WTC11 (cell line): ENCODE measurements at regions not wholly inside any gene's neighbourhood (a gene's known extent, or its start where the extent isn't known, plus 50 kb on each side); places are given as distances from the start of the nearest gene placed in this dataset.

Experiments
- ATAC-seq: fragments of 200-7000 bp; cut with Tn5 transposase; 2 replicates; pipeline ENCODE4 v1.10.0; 2021; ENCODE audit warnings: mild to moderate bottlenecking, moderate library complexity
- CTCF ChIA-PET: fragments of 300-600 bp; sonication (Branson Sonifier 250); formaldehyde crosslinking; loops from one replicate; lab custom pipeline; 2021; ENCODE audit warnings: antibody characterized with exemption; lab: Charles Lee
- POLR2A ChIA-PET: fragments of 350-600 bp; sonication (Branson Sonifier 250); formaldehyde crosslinking; loops from one replicate; lab custom pipeline; 2021; ENCODE audit warnings: antibody characterized with exemption; lab: Charles Lee
- DNase-seq: peaks from one replicate; pipeline ENCODE4 v3.0.0; 2021; ENCODE audit warnings: low spot score
- H3K27ac Mint-ChIP-seq: 2 replicates; pipeline ENCODE4 v1.8.0; 2021; ENCODE audit warnings: mixed read lengths
- H3K27me3 Mint-ChIP-seq: 2 replicates; pipeline ENCODE4 v1.8.0; 2021; ENCODE audit warnings: low read depth, mild to moderate bottlenecking, moderate library complexity, mixed read lengths
- H3K36me3 Mint-ChIP-seq: 2 replicates; pipeline ENCODE4 v1.8.0; 2021; ENCODE audit warnings: mixed read lengths
- H3K4me1 Mint-ChIP-seq: 2 replicates; pipeline ENCODE4 v1.8.0; 2022; ENCODE audit warnings: mixed read lengths
- H3K4me3 Mint-ChIP-seq: 2 replicates; pipeline ENCODE4 v1.8.0; 2021; ENCODE audit warnings: mild to moderate bottlenecking, moderate library complexity, mixed read lengths
- H3K9me3 Mint-ChIP-seq: 2 replicates; pipeline ENCODE4 v1.8.0; 2021; ENCODE audit warnings: mixed read lengths
- CREM ChIP-seq: sonication (generic); formaldehyde crosslinking; IDR thresholded peaks from 2 replicates; pipeline ENCODE4 v1.8.1; 2022; ENCODE audit warnings: mild to moderate bottlenecking, missing genetic modification reagents, moderate library complexity
- E2F1 ChIP-seq: sonication (generic); formaldehyde crosslinking; IDR thresholded peaks from 2 replicates; pipeline ENCODE4 v1.8.0; 2022; ENCODE audit warnings: mild to moderate bottlenecking, missing genetic modification reagents
- E2F5 ChIP-seq: sonication (generic); formaldehyde crosslinking; IDR thresholded peaks from 2 replicates; pipeline ENCODE4 v1.8.1; 2022; ENCODE audit warnings: mild to moderate bottlenecking, moderate library complexity, missing genetic modification reagents
- ETV6 ChIP-seq: sonication (generic); formaldehyde crosslinking; IDR thresholded peaks from 2 replicates; pipeline ENCODE4 v1.8.1; 2022; ENCODE audit warnings: mild to moderate bottlenecking, missing genetic modification reagents
- FOXK1 ChIP-seq: sonication (generic); formaldehyde crosslinking; IDR thresholded peaks from 2 replicates; pipeline ENCODE4 v1.8.0; 2022; ENCODE audit warnings: mild to moderate bottlenecking, moderate library complexity, missing genetic modification reagents
- GABPB1 ChIP-seq: sonication (generic); formaldehyde crosslinking; IDR thresholded peaks from 2 replicates; pipeline ENCODE4 v1.8.1; 2023; ENCODE audit warnings: mild to moderate bottlenecking, missing genetic modification reagents
- IRF2 ChIP-seq: sonication (generic); formaldehyde crosslinking; IDR thresholded peaks from 2 replicates; pipeline ENCODE4 v1.8.0; 2022; ENCODE audit warnings: low read depth, missing genetic modification reagents, borderline replicate concordance
- KAT7 ChIP-seq: sonication (generic); formaldehyde crosslinking; IDR thresholded peaks from 2 replicates; pipeline ENCODE4 v1.8.1; 2023; ENCODE audit warnings: missing genetic modification reagents, mild to moderate bottlenecking, borderline replicate concordance
- NFE2L1 ChIP-seq: sonication (generic); formaldehyde crosslinking; IDR thresholded peaks from 2 replicates; pipeline ENCODE4 v1.8.1; 2023; ENCODE audit warnings: missing genetic modification reagents
- NFYB ChIP-seq: sonication (generic); formaldehyde crosslinking; conservative IDR thresholded peaks from 2 replicates; pipeline ENCODE4 v1.8.0; 2022; ENCODE audit warnings: low read depth, missing genetic modification reagents
- PRDM15 ChIP-seq: sonication (generic); formaldehyde crosslinking; IDR thresholded peaks from 2 replicates; pipeline ENCODE4 v1.8.0; 2022; ENCODE audit warnings: missing genetic modification reagents
- PRRX2 ChIP-seq: fragments of 250-450 bp; sonication (Bioruptor Pico); IDR thresholded peaks from 2 replicates; pipeline ENCODE4 v1.8.0; 2021; ENCODE audit warnings: mild to moderate bottlenecking
- RELA ChIP-seq: sonication (generic); formaldehyde crosslinking; IDR thresholded peaks from 2 replicates; pipeline ENCODE4 v1.8.1; 2022; ENCODE audit warnings: missing genetic modification reagents, mild to moderate bottlenecking, borderline replicate concordance
- RORB ChIP-seq: fragments of 250-450 bp; sonication (Bioruptor Pico); IDR thresholded peaks from 2 replicates; pipeline ENCODE4 v1.9.0; 2021; ENCODE audit warnings: mild to moderate bottlenecking
- TEAD1 ChIP-seq: sonication (generic); formaldehyde crosslinking; IDR thresholded peaks from 2 replicates; pipeline ENCODE4 v1.8.0; 2022; ENCODE audit warnings: mild to moderate bottlenecking, missing genetic modification reagents
- ZNF281 ChIP-seq: sonication (generic); formaldehyde crosslinking; IDR thresholded peaks from 2 replicates; pipeline ENCODE4 v1.8.0; 2023; ENCODE audit warnings: mild to moderate bottlenecking, missing genetic modification reagents
- ZNF317 ChIP-seq: sonication (generic); formaldehyde crosslinking; IDR thresholded peaks from 2 replicates; pipeline ENCODE4 v1.8.1; 2023; ENCODE audit warnings: low read depth, mild to moderate bottlenecking, moderate library complexity, missing genetic modification reagents, borderline replicate concordance
- ZNF396 ChIP-seq: fragments of 250-450 bp; sonication (Bioruptor Pico); IDR thresholded peaks from 2 replicates; pipeline ENCODE4 v1.8.0; 2021; ENCODE audit warnings: mild to moderate bottlenecking, moderate library complexity, borderline replicate concordance
- TF ChIP-seq, protein P1 (sequence below): fragments of 250-450 bp; sonication (Bioruptor Pico); IDR thresholded peaks from 2 replicates; pipeline ENCODE4 v1.9.0; 2021; ENCODE audit warnings: mild to moderate bottlenecking, borderline replicate concordance
- TF ChIP-seq, protein P2 (sequence below): fragments of 200-600 bp; IDR thresholded peaks from 2 replicates; pipeline ENCODE4 v1.8.0; 2022; ENCODE audit warnings: antibody characterized with exemption
- TF ChIP-seq, protein P3 (sequence below): sonication (generic); formaldehyde crosslinking; IDR thresholded peaks from 2 replicates; pipeline ENCODE4 v1.8.1; 2023; ENCODE audit warnings: mild to moderate bottlenecking, missing genetic modification reagents

DNA sequence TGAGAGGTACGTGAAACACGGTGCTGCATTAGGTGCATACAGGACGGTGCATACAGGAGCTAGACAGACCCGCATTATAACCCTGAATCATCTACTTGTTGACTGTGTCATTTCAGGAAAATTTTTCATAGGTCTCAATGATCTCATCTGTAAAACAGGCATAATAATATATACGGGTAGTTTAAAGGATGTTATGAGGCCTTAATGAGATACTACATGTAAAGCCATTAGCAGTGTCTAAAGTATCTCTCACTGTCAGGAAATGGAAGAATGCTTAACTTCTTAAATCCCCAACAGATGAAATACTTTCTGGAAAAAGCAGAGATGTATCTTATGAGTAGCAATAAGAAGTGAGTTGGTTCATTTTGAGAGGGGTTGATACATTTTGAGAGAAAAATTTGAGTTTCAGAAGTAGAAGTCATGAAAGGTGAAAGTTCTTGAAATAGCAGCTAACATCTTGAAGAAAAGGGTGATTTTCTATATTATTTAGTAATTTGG is 669.6 kb downstream of the PTPRC start:
- no peak for TF ChIP-seq NFE2L1
- TF ChIP-seq KAT7 (CRISPR knock-in tag) = no peak
- TF ChIP-seq IRF2 = no peak
- no peak for TF ChIP-seq RORB
- TF ChIP-seq PRRX2 (CRISPR knock-in tag) = no peak
- TF ChIP-seq, protein P1, sequence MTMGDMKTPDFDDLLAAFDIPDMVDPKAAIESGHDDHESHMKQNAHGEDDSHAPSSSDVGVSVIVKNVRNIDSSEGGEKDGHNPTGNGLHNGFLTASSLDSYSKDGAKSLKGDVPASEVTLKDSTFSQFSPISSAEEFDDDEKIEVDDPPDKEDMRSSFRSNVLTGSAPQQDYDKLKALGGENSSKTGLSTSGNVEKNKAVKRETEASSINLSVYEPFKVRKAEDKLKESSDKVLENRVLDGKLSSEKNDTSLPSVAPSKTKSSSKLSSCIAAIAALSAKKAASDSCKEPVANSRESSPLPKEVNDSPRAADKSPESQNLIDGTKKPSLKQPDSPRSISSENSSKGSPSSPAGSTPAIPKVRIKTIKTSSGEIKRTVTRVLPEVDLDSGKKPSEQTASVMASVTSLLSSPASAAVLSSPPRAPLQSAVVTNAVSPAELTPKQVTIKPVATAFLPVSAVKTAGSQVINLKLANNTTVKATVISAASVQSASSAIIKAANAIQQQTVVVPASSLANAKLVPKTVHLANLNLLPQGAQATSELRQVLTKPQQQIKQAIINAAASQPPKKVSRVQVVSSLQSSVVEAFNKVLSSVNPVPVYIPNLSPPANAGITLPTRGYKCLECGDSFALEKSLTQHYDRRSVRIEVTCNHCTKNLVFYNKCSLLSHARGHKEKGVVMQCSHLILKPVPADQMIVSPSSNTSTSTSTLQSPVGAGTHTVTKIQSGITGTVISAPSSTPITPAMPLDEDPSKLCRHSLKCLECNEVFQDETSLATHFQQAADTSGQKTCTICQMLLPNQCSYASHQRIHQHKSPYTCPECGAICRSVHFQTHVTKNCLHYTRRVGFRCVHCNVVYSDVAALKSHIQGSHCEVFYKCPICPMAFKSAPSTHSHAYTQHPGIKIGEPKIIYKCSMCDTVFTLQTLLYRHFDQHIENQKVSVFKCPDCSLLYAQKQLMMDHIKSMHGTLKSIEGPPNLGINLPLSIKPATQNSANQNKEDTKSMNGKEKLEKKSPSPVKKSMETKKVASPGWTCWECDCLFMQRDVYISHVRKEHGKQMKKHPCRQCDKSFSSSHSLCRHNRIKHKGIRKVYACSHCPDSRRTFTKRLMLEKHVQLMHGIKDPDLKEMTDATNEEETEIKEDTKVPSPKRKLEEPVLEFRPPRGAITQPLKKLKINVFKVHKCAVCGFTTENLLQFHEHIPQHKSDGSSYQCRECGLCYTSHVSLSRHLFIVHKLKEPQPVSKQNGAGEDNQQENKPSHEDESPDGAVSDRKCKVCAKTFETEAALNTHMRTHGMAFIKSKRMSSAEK = no peak
- TF ChIP-seq RELA (CRISPR knock-in tag) = no peak
- TF ChIP-seq NFYB (CRISPR knock-in tag) = no peak
- no peak for TF ChIP-seq ETV6
- TF ChIP-seq E2F5 (CRISPR knock-in tag) = no peak
- no peak for TF ChIP-seq E2F1 (CRISPR knock-in tag)
- no peak for TF ChIP-seq ZNF317 (CRISPR knock-in tag)
- DNase-seq = no peak
- H3K36me3 Mint-ChIP-seq = no peaks in the 10 kb centered on the region
- H3K4me1 Mint-ChIP-seq = peaks cover 54% of the 10 kb centered on the region
- no peak overlapping the region for H3K27ac Mint-ChIP-seq
- H3K9me3 Mint-ChIP-seq = no peaks in the 10 kb centered on the region
- H3K4me3 Mint-ChIP-seq = no peak overlapping the region
- no peak for ATAC-seq
- POLR2A ChIA-PET = no interaction called here
- CTCF ChIA-PET = no interaction called here
- no peaks in the 10 kb centered on the region for H3K27me3 Mint-ChIP-seq

DNA sequence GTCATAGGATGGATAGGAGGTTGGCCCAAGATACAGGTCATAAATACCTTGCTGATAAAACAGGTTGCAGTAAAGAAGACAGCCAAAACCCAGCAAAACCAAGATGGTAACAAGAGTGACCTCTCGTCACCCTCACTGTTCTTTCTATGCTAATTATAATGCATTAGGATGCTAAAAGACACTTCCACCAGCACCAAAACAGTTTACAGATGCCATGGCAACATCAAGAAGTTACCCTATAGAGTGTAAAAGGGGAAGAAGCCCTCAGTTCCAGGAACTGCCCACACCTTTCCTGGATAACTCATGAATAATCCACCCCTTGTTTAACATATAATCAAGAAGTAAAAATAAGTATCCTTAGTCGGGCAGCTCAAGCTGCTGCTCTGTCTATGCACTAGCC is 671.9 kb downstream of the PTPRC start:
- Mint-ChIP-seq H3K27ac (peak overlapping the region; percentile 71; the same call in 1 of the 2 replicates), H3K9me3 (no peaks in the 10 kb centered on the region), H3K4me3 (no peak overlapping the region), H3K4me1 (peaks cover 50% of the 10 kb centered on the region), H3K27me3 (no peaks in the 10 kb centered on the region), H3K36me3 (no peaks in the 10 kb centered on the region)
- ChIA-PET POLR2A (no interaction called here), CTCF (no interaction called here)
- ATAC-seq (peak; percentile 68), DNase-seq (no peak)
- TF ChIP-seq, protein P2, sequence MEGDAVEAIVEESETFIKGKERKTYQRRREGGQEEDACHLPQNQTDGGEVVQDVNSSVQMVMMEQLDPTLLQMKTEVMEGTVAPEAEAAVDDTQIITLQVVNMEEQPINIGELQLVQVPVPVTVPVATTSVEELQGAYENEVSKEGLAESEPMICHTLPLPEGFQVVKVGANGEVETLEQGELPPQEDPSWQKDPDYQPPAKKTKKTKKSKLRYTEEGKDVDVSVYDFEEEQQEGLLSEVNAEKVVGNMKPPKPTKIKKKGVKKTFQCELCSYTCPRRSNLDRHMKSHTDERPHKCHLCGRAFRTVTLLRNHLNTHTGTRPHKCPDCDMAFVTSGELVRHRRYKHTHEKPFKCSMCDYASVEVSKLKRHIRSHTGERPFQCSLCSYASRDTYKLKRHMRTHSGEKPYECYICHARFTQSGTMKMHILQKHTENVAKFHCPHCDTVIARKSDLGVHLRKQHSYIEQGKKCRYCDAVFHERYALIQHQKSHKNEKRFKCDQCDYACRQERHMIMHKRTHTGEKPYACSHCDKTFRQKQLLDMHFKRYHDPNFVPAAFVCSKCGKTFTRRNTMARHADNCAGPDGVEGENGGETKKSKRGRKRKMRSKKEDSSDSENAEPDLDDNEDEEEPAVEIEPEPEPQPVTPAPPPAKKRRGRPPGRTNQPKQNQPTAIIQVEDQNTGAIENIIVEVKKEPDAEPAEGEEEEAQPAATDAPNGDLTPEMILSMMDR = no peak
- TF ChIP-seq GABPB1 (CRISPR knock-in tag) (no peak), FOXK1 (CRISPR knock-in tag) (no peak), RELA (CRISPR knock-in tag) (no peak), ZNF396 (CRISPR knock-in tag) (no peak), TEAD1 (no peak), PRDM15 (CRISPR knock-in tag) (no peak), CREM (no peak), ZNF281 (CRISPR knock-in tag) (no peak)
- TF ChIP-seq, protein P3, sequence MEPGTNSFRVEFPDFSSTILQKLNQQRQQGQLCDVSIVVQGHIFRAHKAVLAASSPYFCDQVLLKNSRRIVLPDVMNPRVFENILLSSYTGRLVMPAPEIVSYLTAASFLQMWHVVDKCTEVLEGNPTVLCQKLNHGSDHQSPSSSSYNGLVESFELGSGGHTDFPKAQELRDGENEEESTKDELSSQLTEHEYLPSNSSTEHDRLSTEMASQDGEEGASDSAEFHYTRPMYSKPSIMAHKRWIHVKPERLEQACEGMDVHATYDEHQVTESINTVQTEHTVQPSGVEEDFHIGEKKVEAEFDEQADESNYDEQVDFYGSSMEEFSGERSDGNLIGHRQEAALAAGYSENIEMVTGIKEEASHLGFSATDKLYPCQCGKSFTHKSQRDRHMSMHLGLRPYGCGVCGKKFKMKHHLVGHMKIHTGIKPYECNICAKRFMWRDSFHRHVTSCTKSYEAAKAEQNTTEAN (CRISPR knock-in tag) = no peak
